ENCODE measurements at regions not wholly inside any gene's neighbourhood (a gene's known extent, or its start where the extent isn't known, plus 50 kb on each side); places are given as distances from the start of the nearest gene placed in this dataset.

- BruUV-seq (replicated peaks): no TSS peak
- CTCF ChIA-PET (ENCODE audit: unreplicated experiment): no interaction called here
- no peaks in the 10 kb centered on the region for H3K9me2 ChIP-seq (ENCODE audit: insufficient read depth, low read length)
- no peaks in the 10 kb centered on the region for H3K4me1 ChIP-seq (ENCODE audit: insufficient read depth, low read length, poor library complexity, severe bottlenecking)
- intact Hi-C loops (cut with micrococcal nuclease; ENCODE audit: unreplicated experiment): no loop called here
- TF ChIP-seq, protein P1, sequence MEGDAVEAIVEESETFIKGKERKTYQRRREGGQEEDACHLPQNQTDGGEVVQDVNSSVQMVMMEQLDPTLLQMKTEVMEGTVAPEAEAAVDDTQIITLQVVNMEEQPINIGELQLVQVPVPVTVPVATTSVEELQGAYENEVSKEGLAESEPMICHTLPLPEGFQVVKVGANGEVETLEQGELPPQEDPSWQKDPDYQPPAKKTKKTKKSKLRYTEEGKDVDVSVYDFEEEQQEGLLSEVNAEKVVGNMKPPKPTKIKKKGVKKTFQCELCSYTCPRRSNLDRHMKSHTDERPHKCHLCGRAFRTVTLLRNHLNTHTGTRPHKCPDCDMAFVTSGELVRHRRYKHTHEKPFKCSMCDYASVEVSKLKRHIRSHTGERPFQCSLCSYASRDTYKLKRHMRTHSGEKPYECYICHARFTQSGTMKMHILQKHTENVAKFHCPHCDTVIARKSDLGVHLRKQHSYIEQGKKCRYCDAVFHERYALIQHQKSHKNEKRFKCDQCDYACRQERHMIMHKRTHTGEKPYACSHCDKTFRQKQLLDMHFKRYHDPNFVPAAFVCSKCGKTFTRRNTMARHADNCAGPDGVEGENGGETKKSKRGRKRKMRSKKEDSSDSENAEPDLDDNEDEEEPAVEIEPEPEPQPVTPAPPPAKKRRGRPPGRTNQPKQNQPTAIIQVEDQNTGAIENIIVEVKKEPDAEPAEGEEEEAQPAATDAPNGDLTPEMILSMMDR (conservative IDR thresholded peaks at IDR 0.05; ENCODE audit: low read length): no peak
- TF ChIP-seq EZH2phosphoT487 (IDR thresholded peaks at IDR 0.05; ENCODE audit: borderline replicate concordance, low read depth, low read length): no peak
- no peak overlapping the region for H2AFZ ChIP-seq (ENCODE audit: low read length)
- H3K27ac ChIP-seq (ENCODE audit: low read depth, low read length, poor library complexity, severe bottlenecking): no peak overlapping the region
- H3K36me3 ChIP-seq (ENCODE audit: insufficient read depth, low read length): no peaks in the 10 kb centered on the region
- no peaks in the 10 kb centered on the region for H3K9me3 ChIP-seq (ENCODE audit: low read length)
- H3K4me2 ChIP-seq (ENCODE audit: low read length): no peak overlapping the region
- no peaks in the 10 kb centered on the region for H4K20me1 ChIP-seq (ENCODE audit: insufficient read depth, low read length)
- no peaks in the 10 kb centered on the region for H3K79me2 ChIP-seq (ENCODE audit: insufficient read depth, low read depth, low read length)
- no peak overlapping the region for H3K4me3 ChIP-seq (ENCODE audit: low read depth, low read length, poor library complexity, severe bottlenecking)
- no peak for DNase-seq (ENCODE audit: low spot score)
- POLR2A ChIA-PET: no interaction called here
These were observed 460.8 kb downstream of the MTRR start for GRCh38 chr5:8329773-8330172.

DNA sequence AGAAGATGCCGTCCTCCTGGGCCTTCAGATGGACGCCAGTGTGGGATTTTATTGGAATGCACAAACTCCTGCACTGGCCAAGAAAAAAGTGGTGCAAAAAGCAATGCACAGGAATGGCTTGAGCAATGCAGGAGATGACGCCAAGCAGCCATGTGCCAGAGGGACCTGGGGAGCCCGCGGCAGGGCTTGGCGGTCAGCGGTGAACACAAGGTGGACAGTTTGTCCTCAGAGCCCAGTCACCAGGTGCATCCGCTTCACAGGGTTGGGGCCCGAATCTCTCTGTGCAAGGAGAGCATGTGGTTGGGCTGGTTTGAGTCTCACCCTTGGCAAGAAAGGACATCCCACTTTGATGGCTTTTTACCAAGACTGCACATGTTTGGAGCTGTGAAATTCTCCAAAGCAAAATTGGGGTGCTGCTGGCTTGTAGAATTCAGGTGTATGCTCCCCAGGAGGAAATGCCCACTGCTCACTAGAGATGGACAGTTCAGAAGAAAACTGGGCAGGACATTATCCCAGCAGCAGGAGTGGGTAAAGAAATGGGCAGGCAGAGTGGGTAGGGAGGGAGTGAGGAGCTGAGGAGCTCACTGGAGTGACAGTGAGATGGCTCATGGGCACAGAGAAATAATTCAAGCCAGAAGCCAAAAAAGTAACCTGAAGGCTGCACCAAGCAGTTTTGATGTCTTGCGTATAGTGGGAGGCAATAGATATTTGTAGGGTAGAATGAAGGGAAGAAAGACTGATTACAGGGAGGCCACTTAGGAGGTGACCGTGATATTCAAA is 463.9 kb downstream of the MTRR start:
- H3K4me1 ChIP-seq (ENCODE audit: insufficient read depth, low read length, poor library complexity, severe bottlenecking): no peaks in the 10 kb centered on the region
- no peaks in the 10 kb centered on the region for H3K79me2 ChIP-seq (ENCODE audit: insufficient read depth, low read depth, low read length)
- DNase-seq (ENCODE audit: low spot score): no peak
- no peaks in the 10 kb centered on the region for H4K20me1 ChIP-seq (ENCODE audit: insufficient read depth, low read length)
- no peaks in the 10 kb centered on the region for H3K9me3 ChIP-seq (ENCODE audit: low read length)
- POLR2A ChIA-PET: no interaction called here
- H3K4me2 ChIP-seq (ENCODE audit: low read length): no peak overlapping the region
- no peaks in the 10 kb centered on the region for H3K36me3 ChIP-seq (ENCODE audit: insufficient read depth, low read length)
- CTCF ChIA-PET (ENCODE audit: unreplicated experiment): no interaction called here
- H2AFZ ChIP-seq (ENCODE audit: low read length): no peak overlapping the region
- no TSS peak for BruUV-seq (replicated peaks)
- no peaks in the 10 kb centered on the region for H3K9me2 ChIP-seq (ENCODE audit: insufficient read depth, low read length)
- no peak for TF ChIP-seq EZH2phosphoT487 (IDR thresholded peaks at IDR 0.05; ENCODE audit: borderline replicate concordance, low read depth, low read length)
- TF ChIP-seq, protein P1 (conservative IDR thresholded peaks at IDR 0.05; ENCODE audit: low read length): no peak
- no peak overlapping the region for H3K27ac ChIP-seq (ENCODE audit: low read depth, low read length, poor library complexity, severe bottlenecking)
- intact Hi-C loops (cut with micrococcal nuclease; ENCODE audit: unreplicated experiment): no loop called here
- H3K4me3 ChIP-seq (ENCODE audit: low read depth, low read length, poor library complexity, severe bottlenecking): no peak overlapping the region

GRCh38 chr5:8333485-8333884 is 464.5 kb downstream of the MTRR start:
- BruUV-seq (replicated peaks): no TSS peak
- CTCF ChIA-PET (ENCODE audit: unreplicated experiment): no interaction called here
- no peaks in the 10 kb centered on the region for H4K20me1 ChIP-seq (ENCODE audit: insufficient read depth, low read length)

More at GRCh38 chr5:8333485-8333884, 464.5 kb downstream of the MTRR start:
- no peaks in the 10 kb centered on the region for H3K36me3 ChIP-seq (ENCODE audit: insufficient read depth, low read length)
- no peak for DNase-seq (ENCODE audit: low spot score)
- intact Hi-C loops (cut with micrococcal nuclease; ENCODE audit: unreplicated experiment): no loop called here
- POLR2A ChIA-PET: no interaction called here
- no peak overlapping the region for H3K27ac ChIP-seq (ENCODE audit: low read depth, low read length, poor library complexity, severe bottlenecking)
- TF ChIP-seq, protein P1 (conservative IDR thresholded peaks at IDR 0.05; ENCODE audit: low read length): no peak
- no peak for TF ChIP-seq EZH2phosphoT487 (IDR thresholded peaks at IDR 0.05; ENCODE audit: borderline replicate concordance, low read depth, low read length)
- H2AFZ ChIP-seq (ENCODE audit: low read length): no peak overlapping the region
- H3K4me3 ChIP-seq (ENCODE audit: low read depth, low read length, poor library complexity, severe bottlenecking): no peak overlapping the region
- H3K9me3 ChIP-seq (ENCODE audit: low read length): no peaks in the 10 kb centered on the region
- no peaks in the 10 kb centered on the region for H3K79me2 ChIP-seq (ENCODE audit: insufficient read depth, low read depth, low read length)
- no peaks in the 10 kb centered on the region for H3K4me1 ChIP-seq (ENCODE audit: insufficient read depth, low read length, poor library complexity, severe bottlenecking)
- H3K9me2 ChIP-seq (ENCODE audit: insufficient read depth, low read length): no peaks in the 10 kb centered on the region
- H3K4me2 ChIP-seq (ENCODE audit: low read length): no peak overlapping the region
